GM21825 (cell line): ENCODE measurements at regions not wholly inside any gene's neighbourhood (a gene's known extent, or its start where the extent isn't known, plus 50 kb on each side); places are given as distances from the start of the nearest gene placed in this dataset.

Experiments used
- ATAC-seq: cut with Tn5 transposase; IDR thresholded peaks from one replicate; pipeline ENCODE4 v1.9.1; 2021; ENCODE audit warnings: mild to moderate bottlenecking, moderate library complexity; ENCODE audit not compliant: unreplicated experiment

DNA sequence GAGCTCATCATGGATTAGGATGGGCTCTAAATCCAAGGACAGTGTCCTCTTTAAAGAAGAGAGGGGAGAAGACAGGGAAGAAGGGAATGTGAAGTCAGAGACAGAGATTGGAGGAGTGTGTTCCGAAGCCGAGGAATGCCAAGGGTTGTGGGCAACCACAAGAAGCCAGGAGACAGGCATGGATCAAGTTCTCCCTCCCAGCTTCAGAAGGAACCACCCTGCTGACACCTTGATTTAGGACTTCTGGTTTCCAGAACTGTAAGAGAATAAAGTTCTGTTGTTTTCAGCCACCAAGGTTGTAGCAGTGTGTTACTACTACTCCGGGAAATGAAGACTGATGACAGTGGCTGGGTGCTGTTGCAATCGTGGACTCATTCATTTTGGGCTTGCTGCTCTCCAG, 120.1 kb downstream of the RPS12 start:
- ATAC-seq: no peak

DNA sequence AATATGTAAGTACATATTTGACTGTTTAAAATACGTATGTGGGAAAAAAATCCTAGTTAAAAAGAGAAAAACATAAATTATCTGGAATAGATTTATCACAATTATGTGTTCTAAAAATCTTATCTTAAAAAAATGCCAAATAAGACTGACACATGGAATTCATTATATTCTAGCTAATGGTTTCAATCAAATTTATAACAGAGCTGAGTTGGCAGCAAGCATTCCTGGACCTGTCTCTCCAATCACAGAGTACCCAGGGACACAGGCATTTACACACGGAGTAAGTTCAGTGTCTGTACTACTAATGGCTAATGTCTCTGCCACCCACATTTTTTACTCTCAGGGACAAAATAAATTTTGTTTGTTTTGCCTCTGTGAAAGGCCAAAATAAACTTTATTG, 122.3 kb downstream of the RPS12 start:
- ATAC-seq: no peak

DNA sequence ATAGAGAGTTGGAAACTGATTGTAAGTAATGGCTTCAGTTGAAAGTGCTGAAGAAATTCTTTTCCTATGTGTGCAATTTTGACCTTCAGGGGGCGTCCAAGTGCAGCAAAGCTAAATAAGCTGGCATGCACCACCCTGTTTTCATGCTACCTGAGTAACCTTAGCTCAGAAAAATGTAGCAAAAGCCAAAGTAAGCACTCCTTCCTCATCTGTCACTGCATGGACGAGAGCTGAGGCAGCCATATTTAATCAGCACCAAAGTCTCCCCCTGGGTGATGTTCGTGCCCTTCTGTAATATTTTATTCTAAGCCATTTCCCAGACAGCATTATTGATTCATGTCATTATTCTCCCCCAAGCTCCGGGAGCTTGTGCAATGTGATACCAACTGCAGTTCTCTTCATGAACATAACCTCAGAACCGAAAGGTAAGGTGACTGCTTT, 123.1 kb downstream of the RPS12 start:
- no peak for ATAC-seq

GRCh38 chr6:132948889-132949288, 134.5 kb downstream of the RPS12 start:
- ATAC-seq: no peak

DNA sequence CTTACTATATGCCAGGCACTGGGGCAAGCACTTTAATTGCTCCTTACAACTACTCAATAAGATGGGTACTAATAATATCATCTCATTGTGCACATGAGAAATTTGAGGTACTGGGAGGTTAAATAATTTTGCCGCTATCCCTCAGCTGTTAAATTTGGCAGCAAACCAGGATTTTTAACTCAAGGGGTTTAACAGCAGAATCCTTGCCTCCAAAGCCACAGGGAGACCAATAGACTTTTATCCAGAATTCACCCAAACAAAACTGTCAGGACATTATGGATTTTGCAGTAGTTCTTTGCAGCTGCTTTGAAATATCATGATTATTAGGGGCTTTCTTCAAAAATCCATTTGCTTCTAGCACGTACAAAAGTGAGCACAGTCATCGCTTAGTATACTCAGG, 136.2 kb downstream of the RPS12 start:
- ATAC-seq: no peak

DNA sequence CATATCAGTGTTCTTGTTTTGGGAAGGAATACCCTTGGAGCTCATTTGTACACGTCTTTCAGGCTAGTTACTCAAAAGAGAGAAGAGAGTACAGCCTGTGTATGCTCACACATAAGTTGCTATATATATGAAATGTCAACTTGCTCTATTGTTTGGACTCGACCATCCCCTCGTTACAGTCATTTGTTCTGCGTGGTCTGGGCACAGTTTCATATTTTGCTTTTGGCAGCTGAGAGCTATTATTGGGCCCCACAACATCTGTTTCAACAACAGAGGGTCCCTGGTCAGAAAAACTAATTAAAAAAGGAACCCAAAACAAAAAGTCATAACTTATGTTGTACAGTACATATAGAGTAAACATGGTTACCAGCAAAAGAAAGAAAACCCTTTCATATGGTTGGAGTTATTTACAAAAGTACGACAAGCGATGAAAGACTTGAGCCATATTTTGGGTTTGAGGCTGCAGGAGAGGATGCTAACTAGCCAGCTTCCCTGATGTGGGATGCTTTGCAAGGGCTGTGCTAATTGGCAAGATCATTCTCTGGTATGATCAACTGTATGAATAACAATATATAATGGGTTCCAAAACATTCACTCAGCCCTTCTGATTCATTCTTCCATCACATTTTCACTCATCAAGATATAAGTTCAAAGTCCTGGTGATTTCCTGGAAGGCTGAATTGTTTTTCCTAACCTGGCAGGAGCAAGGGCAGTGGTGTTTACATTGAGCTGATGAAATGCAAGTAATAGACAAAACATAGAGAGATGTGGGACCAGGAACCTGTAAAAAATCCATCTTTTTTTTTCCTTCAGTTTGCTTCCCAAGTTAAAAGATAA, 137.9 kb downstream of the RPS12 start:
- ATAC-seq: no peak

GRCh38 chr6:132952986-132953385, 138.6 kb downstream of the RPS12 start:
- no peak for ATAC-seq

DNA sequence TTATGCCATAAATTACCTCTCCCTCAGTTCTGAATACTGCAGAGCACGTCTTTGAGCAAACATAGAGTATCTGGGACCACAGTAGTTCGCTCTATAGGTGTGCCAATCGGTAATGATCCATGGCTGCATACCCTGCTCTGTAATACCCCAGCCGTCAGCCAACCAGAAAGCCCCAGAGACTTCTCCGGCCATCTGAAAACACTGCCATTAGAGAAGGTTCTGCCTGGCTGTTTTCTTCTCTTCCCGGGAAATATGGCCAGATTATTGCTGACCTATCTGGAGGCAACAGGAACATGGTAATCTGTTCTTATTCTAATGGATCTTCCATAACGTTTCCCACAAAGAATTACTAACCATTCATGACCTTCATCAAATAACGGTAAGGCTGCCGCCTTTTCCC, 139.9 kb downstream of the RPS12 start:
- ATAC-seq: no peak

GRCh38 chr6:132954936-132955335, 140.6 kb downstream of the RPS12 start:
- no peak for ATAC-seq

- no peak for ATAC-seq
Observed at GRCh38 chr6:132959639-132960326, 145.4 kb downstream of the RPS12 start.

DNA sequence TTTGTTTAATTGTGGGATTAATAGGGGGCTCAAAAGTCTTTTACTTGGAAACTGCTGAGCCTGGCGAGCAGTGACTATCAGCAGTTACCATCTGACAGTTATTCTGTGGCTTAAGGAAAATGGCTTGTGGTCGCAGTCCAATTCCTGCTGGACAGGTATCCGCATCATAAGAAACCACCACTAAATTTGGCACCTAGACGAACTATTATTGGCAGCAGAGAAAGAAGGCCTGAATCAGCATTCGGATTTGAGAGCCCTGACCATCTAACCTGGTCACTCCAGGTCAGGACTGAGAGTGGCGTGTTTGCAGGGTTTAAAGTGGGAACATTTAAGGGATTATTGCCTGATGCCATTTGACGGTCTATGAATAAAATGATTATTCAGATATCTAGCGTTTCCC, 146.4 kb downstream of the RPS12 start:
- ATAC-seq: no peak

DNA sequence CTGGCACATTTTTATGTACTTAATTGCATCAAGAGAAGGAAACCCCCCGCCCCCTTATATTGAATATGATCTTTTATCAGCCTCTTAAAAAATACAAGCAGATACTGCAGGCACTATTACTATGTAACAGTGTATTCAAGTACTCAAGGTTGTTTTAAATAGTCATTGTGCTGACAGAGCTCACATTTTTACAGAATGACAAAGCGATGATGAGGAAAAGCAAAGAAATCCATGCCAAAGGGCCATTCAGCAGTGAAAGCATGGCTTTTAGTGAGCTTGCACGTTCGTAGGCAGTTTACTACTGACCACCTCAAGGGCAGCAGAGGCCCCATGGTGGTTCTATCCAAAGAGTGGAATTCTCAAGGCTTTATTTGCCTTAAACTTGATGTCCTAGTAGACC, 146.8 kb downstream of the RPS12 start:
- ATAC-seq: no peak

DNA sequence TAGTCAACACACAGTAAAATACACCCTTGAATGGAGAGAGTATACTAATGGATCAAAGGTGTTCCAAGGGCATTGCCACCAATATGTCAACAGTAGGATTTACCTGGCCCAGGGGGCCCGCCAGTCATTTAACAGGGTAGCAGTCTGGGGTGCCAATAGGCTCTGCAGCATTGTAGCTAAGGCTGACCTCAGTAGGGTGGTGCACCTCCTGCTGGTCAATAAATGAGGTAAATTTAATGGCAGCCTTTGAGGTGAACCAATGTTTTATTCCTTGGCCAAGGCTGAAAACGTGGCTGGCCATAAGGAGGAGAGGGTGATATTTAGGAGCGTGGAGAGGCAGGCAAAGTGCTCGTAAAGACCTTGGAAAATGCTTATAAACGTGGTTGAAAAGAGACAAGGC, 147.2 kb downstream of the RPS12 start:
- no peak for ATAC-seq

GRCh38 chr6:132962936-132963868, 148.8 kb downstream of the RPS12 start:
- ATAC-seq: peak; percentile 85

- no peak for ATAC-seq
Observed at GRCh38 chr6:132964101-132964867, 149.9 kb downstream of the RPS12 start.

DNA sequence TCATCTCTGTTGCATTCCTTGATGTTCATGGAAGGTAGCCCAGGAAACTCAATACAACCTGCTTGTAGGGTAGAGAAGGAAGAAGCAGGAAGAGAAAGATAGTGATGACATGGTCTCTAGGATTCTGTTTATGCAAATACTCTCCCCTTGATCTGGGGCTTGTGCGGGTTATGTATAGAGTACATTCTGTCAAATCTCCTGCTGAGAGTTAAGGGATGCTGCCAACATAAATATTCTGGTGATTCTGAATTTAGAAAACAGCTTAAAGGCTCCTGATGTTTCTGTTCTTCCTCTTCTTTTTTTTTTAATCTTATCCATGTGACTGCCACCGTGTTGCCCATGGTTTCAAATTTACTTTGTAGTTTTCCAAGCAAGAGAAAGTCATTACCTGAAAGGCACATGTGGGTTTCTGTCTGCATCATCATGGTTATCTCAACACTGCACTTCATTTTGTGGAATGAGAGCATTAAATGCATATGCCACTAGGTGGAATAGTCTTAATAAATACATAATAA, 150.6 kb downstream of the RPS12 start:
- ATAC-seq: no peak

DNA sequence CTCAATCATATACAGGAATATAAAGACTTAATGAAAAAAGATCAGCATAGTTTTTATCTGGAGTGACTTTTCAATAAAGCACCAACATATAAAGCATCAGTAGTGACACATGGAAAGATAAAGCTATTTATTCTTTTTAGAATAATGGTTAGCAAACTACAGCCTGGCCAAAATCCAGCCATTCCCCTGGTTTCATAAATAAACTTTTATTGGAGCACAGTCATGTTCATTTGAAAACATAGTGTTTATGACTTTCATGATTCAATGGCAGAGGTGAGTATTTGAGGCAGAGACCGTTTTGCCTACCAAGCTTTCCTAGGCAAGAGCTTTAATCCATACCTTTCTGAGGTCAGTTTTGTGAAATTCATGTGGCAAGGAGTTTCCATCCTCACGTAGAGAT, 153.5 kb downstream of the RPS12 start:
- no peak for ATAC-seq

- ATAC-seq: no peak
Observed at GRCh38 chr6:132968419-132968950, 154.1 kb downstream of the RPS12 start.

- no peak for ATAC-seq
Observed at GRCh38 chr6:132969196-132969595, 154.8 kb downstream of the RPS12 start.

DNA sequence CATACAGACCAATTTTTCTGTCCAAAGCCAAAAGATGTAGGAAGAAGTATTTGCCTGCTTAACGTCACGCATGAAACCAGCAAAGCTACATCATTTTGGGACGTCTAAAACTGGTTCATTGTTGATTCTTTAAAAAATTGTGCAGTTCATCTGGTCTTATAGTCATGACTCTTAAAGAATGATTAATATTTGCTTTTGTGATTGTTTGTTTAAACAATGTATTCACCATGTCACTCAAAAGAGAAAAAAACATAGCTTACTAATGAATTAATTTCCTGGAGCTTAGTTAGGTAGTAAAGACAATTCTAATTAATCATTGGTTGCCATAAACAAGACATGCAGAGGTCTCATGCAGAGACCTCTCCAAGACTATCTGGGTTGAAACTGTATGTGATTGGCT, 157.3 kb downstream of the RPS12 start:
- no peak for ATAC-seq
